K562 (cell line): ENCODE measurements at regions not wholly inside any gene's neighbourhood (a gene's known extent, or its start where the extent isn't known, plus 50 kb on each side); places are given as distances from the start of the nearest gene placed in this dataset.

Experiments
- ATAC-seq: fragments of 200-7000 bp; cut with Tn5 transposase; 3 replicates; pipeline ENCODE4 v1.9.1; 2020; ENCODE audit warnings: moderate library complexity
- BruUV-seq: library from RNA; stranded (reverse); fragments of 400-500 nt; replicated peaks from 2 replicates; lab custom pipeline; 2021; lab: Mats Ljungman, UMichigan
- CTCF ChIA-PET: fragments of 300-600 bp; formaldehyde crosslinking; extraction: SDS; loops from one replicate; lab custom pipeline; 2021; ENCODE audit warnings: low intra/inter-chr PET ratio; lab: Yijun Ruan, JAX
- POLR2A ChIA-PET: fragments of 300-600, 350-650 bp; sonication (Branson Sonifier 250); formaldehyde crosslinking; extraction: SDS; loops from one replicate; lab custom pipeline; 2021; ENCODE audit warnings: antibody characterized with exemption, inconsistent platforms; lab: Yijun Ruan, JAX
- DNase-seq, 4 experiments: peaks; one replicate each; pipeline versions ENCODE4 v3.0.0 to v3.0.0-alpha.2; 2011 to 2018; ENCODE audit warnings: low spot score in 3 of 4, mixed read lengths in 3 of 4; ENCODE audit errors: extremely low read depth in 1 of 4
- FAIRE-seq: peaks from 2 replicates; lab custom pipeline; 2011; peaks lifted over from hg19 to GRCh38; lab: Jason Lieb, UNC
- H2AFZ ChIP-seq: 2 replicates; pipeline ENCODE4 v1.6.0; 2011; ENCODE audit warnings: low read depth, low read length, control low read depth, inconsistent platforms
- H3K27ac ChIP-seq: fragments of 200-600 bp; 3 replicates; pipeline ENCODE4 v1.8.0; 2011; ENCODE audit warnings: low read depth, mild to moderate bottlenecking, control low read depth, inconsistent platforms, low read length, moderate library complexity, mixed read lengths; ENCODE audit errors: extremely low read depth
- H3K27me3 ChIP-seq, 2 experiments: fragments of 300-600 bp in 1 of 2; 2 replicates in 1 of 2; 3 replicates in 1 of 2; pipeline versions ENCODE4 v1.6.0 to v1.8.0; 2011; ENCODE audit warnings: inconsistent platforms in 2 of 2, low read length in 2 of 2, mild to moderate bottlenecking in 1 of 2, mixed read lengths in 1 of 2, moderate library complexity in 1 of 2; ENCODE audit not compliant: control insufficient read depth in 2 of 2, insufficient read depth in 2 of 2
- H3K36me3 ChIP-seq: fragments of 300-600 bp; 3 replicates; pipeline ENCODE4 v1.8.0; 2011; ENCODE audit warnings: mild to moderate bottlenecking, low read length, inconsistent platforms; ENCODE audit not compliant: control insufficient read depth, insufficient read depth
- H3K4me1 ChIP-seq, 2 experiments: fragments of 200-600 bp in 1 of 2; replicated peaks in 1 of 2; 2 replicates in 1 of 2; 3 replicates in 1 of 2; pipeline versions ENCODE4 v1.5.1 to v1.8.0; 2011; ENCODE audit warnings: inconsistent platforms in 2 of 2, low read length in 2 of 2, mild to moderate bottlenecking in 1 of 2, mixed read lengths in 1 of 2, moderate library complexity in 1 of 2; ENCODE audit not compliant: control insufficient read depth in 2 of 2, insufficient read depth in 2 of 2
- H3K4me2 ChIP-seq: 2 replicates; pipeline ENCODE4 v1.6.1; 2011; ENCODE audit warnings: low read length, control low read depth, inconsistent platforms, mixed read lengths; ENCODE audit not compliant: insufficient read depth
- H3K4me3 ChIP-seq: fragments of 200-600 bp; sonication (generic), shearing (Covaris generic); 2 replicates; pipeline ENCODE4 v1.5.1; 2016; ENCODE audit warnings: control low read depth, inconsistent platforms
- H3K79me2 ChIP-seq: fragments of 200-600 bp; 3 replicates; pipeline ENCODE4 v1.8.0; 2011; ENCODE audit warnings: low read length, inconsistent platforms; ENCODE audit not compliant: control insufficient read depth, insufficient read depth
- H3K9ac ChIP-seq, 2 experiments: 2 replicates each; pipeline versions ENCODE4 v1.6.0 to v1.6.1; 2011; ENCODE audit warnings: low read depth in 2 of 2, low read length in 2 of 2, control low read depth in 1 of 2, inconsistent platforms in 1 of 2, mild to moderate bottlenecking in 1 of 2, mixed read lengths in 1 of 2; ENCODE audit not compliant: insufficient read depth in 1 of 2
- H3K9me1 ChIP-seq: one replicate; pipeline ENCODE4 v1.6.0; 2011; ENCODE audit warnings: inconsistent platforms, mild to moderate bottlenecking, low read length, moderate library complexity; ENCODE audit not compliant: control insufficient read depth, insufficient read depth
- H3K9me3 ChIP-seq: replicated peaks from 2 replicates; pipeline ENCODE4 v1.5.1; 2011; ENCODE audit warnings: low read depth, low read length, inconsistent platforms; ENCODE audit not compliant: control insufficient read depth, insufficient read depth
- H4K20me1 ChIP-seq: replicated peaks from 2 replicates; pipeline ENCODE4 v1.6.1; 2011; ENCODE audit warnings: low read length, inconsistent platforms, mixed read lengths; ENCODE audit not compliant: control insufficient read depth, insufficient read depth
- FOXK2 ChIP-seq, 2 experiments: fragments of 450-650 bp; IDR thresholded peaks in 1 of 2; conservative IDR thresholded peaks in 1 of 2; 2 replicates each; pipeline ENCODE4 v1.6.1; 2016; ENCODE audit warnings: low read depth in 2 of 2, mild to moderate bottlenecking in 1 of 2
- FUS ChIP-seq: fragments of 200-400 bp; formaldehyde crosslinking; optimal IDR thresholded peaks from 2 replicates; pipeline ENCODE3; 2017; ENCODE audit warnings: low read depth, low read length
- HLTF ChIP-seq: fragments of 450-650 bp; IDR thresholded peaks from 2 replicates; pipeline ENCODE4 v1.6.1; 2016
- KAT2B ChIP-seq: IDR thresholded peaks from one replicate; pipeline ENCODE4 v1.6.1; 2012; ENCODE audit warnings: low read depth, mild to moderate bottlenecking, control low read depth, inconsistent platforms, low read length, moderate library complexity
- MXI1 ChIP-seq: IDR thresholded peaks from 2 replicates; pipeline ENCODE4 v1.6.1; 2011; ENCODE audit warnings: low read depth, mild to moderate bottlenecking, improper control_type of control experiment, low read length
- NCOA2 ChIP-seq, 2 experiments: fragments of 450-650 bp; IDR thresholded peaks; 2 replicates each; pipeline ENCODE4 v1.6.1; 2018; ENCODE audit warnings: mild to moderate bottlenecking in 2 of 2, moderate library complexity in 1 of 2; ENCODE audit not compliant: partially characterized antibody in 2 of 2
- NFYB ChIP-seq: IDR thresholded peaks from 2 replicates; pipeline ENCODE4 v1.6.1; 2011; ENCODE audit warnings: mild to moderate bottlenecking, moderate library complexity; ENCODE audit not compliant: insufficient read length; ENCODE audit errors: extremely low read depth
- NR1H2 ChIP-seq: sonication (generic); formaldehyde crosslinking; IDR thresholded peaks from 2 replicates; pipeline ENCODE4 v1.4.0; 2020; ENCODE audit warnings: mild to moderate bottlenecking, missing genetic modification reagents
- RBM25 ChIP-seq: fragments of 200-400 bp; formaldehyde crosslinking; IDR thresholded peaks from 2 replicates; pipeline ENCODE4 v1.6.1; 2018; ENCODE audit warnings: low read length, low read depth, moderate library complexity; ENCODE audit not compliant: severe bottlenecking
- REST ChIP-seq, 2 experiments: fragments of 450-650 bp; formaldehyde crosslinking in 1 of 2; IDR thresholded peaks; 2 replicates each; pipeline versions ENCODE4 v1.4.0 to v1.6.1; 2014 to 2020; ENCODE audit warnings: mild to moderate bottlenecking in 2 of 2, borderline replicate concordance in 1 of 2, low read depth in 1 of 2
- STAG1 ChIP-seq: sonication (generic); formaldehyde crosslinking; IDR thresholded peaks from 2 replicates; pipeline ENCODE4 v1.5.0; 2020; ENCODE audit warnings: missing genetic modification reagents, borderline replicate concordance
- TCF3 ChIP-seq: sonication (generic); formaldehyde crosslinking; IDR thresholded peaks from 2 replicates; pipeline ENCODE4 v1.4.0; 2020; ENCODE audit warnings: mild to moderate bottlenecking, missing genetic modification reagents
- TEAD2 ChIP-seq: fragments of 450-650 bp; IDR thresholded peaks from 2 replicates; pipeline ENCODE4 v1.6.1; 2016; ENCODE audit warnings: missing genetic modification characterization, control low read depth, missing compliant biosample characterization
- TRIM24 ChIP-seq, 2 experiments: fragments of 450-650 bp; IDR thresholded peaks; 2 replicates each; pipeline ENCODE4 v1.6.1; 2016
- ZBTB8A ChIP-seq: fragments of 450-650 bp; IDR thresholded peaks from 2 replicates; pipeline ENCODE4 v1.6.1; 2018; ENCODE audit warnings: mild to moderate bottlenecking, moderate library complexity; ENCODE audit not compliant: partially characterized antibody
- ZNF324 ChIP-seq: fragments of 250-450 bp; sonication (Bioruptor Pico); IDR thresholded peaks from 2 replicates; pipeline ENCODE4 v1.4.0; 2020; ENCODE audit warnings: mild to moderate bottlenecking
- ZNF436 ChIP-seq: fragments of 250-450, 450-650 bp; sonication (Bioruptor Pico); formaldehyde crosslinking; IDR thresholded peaks from 2 replicates; pipeline ENCODE4 v1.7.0; 2020; ENCODE audit warnings: mild to moderate bottlenecking
- in situ Hi-C: fragments of 300-500 bp; cut with MboI; formaldehyde crosslinking; loops from 4 replicates; pipeline ENCODE4 v1.15.0; 2018; ENCODE audit warnings: inconsistent platforms, mixed read lengths
- intact Hi-C: fragments of 100-400 bp; cut with micrococcal nuclease; formaldehyde crosslinking; loops from 2 replicates; pipeline ENCODE4 v1.14.2; 2022

GRCh38 chr4:14233126-14233525 lies 605.6 kb upstream of the BOD1L1 start (continued):
- TF ChIP-seq TCF3 (no peak), KAT2B (no peak)

GRCh38 chr4:14234307-14234706 lies 606.8 kb upstream of the BOD1L1 start:
- no peaks in the 10 kb centered on the region for H3K27me3 ChIP-seq
- H3K4me2 ChIP-seq: no peak overlapping the region
- no peak overlapping the region for H3K4me3 ChIP-seq
- POLR2A ChIA-PET: no interaction called here
- H3K9ac ChIP-seq: no peak overlapping the region
- no peaks in the 10 kb centered on the region for H3K36me3 ChIP-seq
- no peak for ATAC-seq
- intact Hi-C loops (no loop called here), in situ Hi-C loops (no loop called here)
- H4K20me1 ChIP-seq: no peaks in the 10 kb centered on the region
- H3K9me1 ChIP-seq: no peaks in the 10 kb centered on the region
- H3K27ac ChIP-seq: no peak overlapping the region
- H3K4me1 ChIP-seq: no peaks in the 10 kb centered on the region
- FAIRE-seq: no peak
- no peak overlapping the region for H2AFZ ChIP-seq
- no peaks in the 10 kb centered on the region for H3K79me2 ChIP-seq
- no peaks in the 10 kb centered on the region for H3K9me3 ChIP-seq
- CTCF ChIA-PET: interaction anchor here (0.5 kb wide), 1 partner anchor 421 kb away, joined by 3 read pairs; no protein-coding TSS in a partner anchor
- DNase-seq: no peak
- BruUV-seq: no TSS peak
- no peak for TF ChIP-seq TEAD2 (tag)
- no peak for TF ChIP-seq MXI1
- TF ChIP-seq NR1H2 (CRISPR knock-in tag): no peak
- no peak for TF ChIP-seq HLTF
- TF ChIP-seq FUS: no peak
- no peak for TF ChIP-seq ZBTB8A
- no peak for TF ChIP-seq REST (IDR thresholded peaks at IDR 0.05; ENCODE audit: borderline replicate concordance)
- TF ChIP-seq REST (CRISPR knock-in tag; IDR thresholded peaks at IDR 0.05; ENCODE audit: low read depth): no peak
- TF ChIP-seq ZNF324 (CRISPR knock-in tag): no peak
- TF ChIP-seq TRIM24 (IDR thresholded peaks at IDR 0.05): no peak
- no peak for TF ChIP-seq FOXK2 (conservative IDR thresholded peaks at IDR 0.05 in 1 of 2, IDR thresholded peaks at IDR 0.05 in 1 of 2; ENCODE audit: low read depth in 2 of 2)
- no peak for TF ChIP-seq NCOA2 (IDR thresholded peaks at IDR 0.05; ENCODE audit: partially characterized antibody in 2 of 2)
- TF ChIP-seq ZNF436: no peak
- no peak for TF ChIP-seq NFYB
- TF ChIP-seq RBM25: no peak
- TF ChIP-seq STAG1 (CRISPR knock-in tag): no peak
